KOPT-K1 (cell line): ENCODE measurements at regions not wholly inside any gene's neighbourhood (a gene's known extent, or its start where the extent isn't known, plus 50 kb on each side); places are given as distances from the start of the nearest gene placed in this dataset.
"Not testable (repeated sequence)": the region's sequence is repeated elsewhere in the genome, so short reads cannot be mapped to it uniquely, and the experiment has no call there.

Source experiments
- H3K27ac ChIP-seq: fragments of 200-600 bp; sonication (generic); 2 replicates; pipeline ENCODE4 v1.5.1; 2016; ENCODE audit warnings: antibody characterized with exemption, mild to moderate bottlenecking, low read depth, low read length; ENCODE audit not compliant: poor library complexity, severe bottlenecking
- H3K36me3 ChIP-seq: fragments of 200-600 bp; sonication (generic); 2 replicates; pipeline ENCODE4 v1.5.1; 2017; ENCODE audit warnings: antibody characterized with exemption, mild to moderate bottlenecking, low read length, moderate library complexity; ENCODE audit not compliant: insufficient read depth
- H3K9me3 ChIP-seq: fragments of 200-600 bp; sonication (generic); 2 replicates; pipeline ENCODE4 v1.5.1; 2017; ENCODE audit warnings: antibody characterized with exemption, low read length, mild to moderate bottlenecking; ENCODE audit not compliant: insufficient read depth, poor library complexity, severe bottlenecking

DNA sequence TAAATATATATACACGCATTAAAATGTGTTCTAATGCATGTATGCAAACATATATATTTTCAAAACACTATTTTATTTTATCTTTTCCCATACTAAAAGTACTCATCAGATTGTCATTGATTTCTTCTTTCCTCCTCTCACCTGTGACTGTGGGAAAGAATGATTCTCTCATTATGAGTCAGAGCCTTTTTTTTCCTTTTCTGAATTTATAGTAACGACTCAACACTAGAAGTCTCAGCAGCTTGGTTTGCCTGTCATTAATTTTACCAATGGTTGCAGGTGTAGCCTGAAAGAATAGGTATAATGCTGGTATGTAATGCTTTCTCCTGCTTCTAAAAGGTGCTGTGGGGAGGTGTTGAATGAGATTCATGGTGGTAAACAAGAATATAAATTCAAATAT lies 328.7 kb downstream of the UTRN start:
- Histone ChIP-seq H3K27ac (no peak overlapping the region), H3K36me3 (peaks cover 5% of the 10 kb centered on the region; the same call in 1 of the 2 replicates), H3K9me3 (no peaks in the 10 kb centered on the region)

DNA sequence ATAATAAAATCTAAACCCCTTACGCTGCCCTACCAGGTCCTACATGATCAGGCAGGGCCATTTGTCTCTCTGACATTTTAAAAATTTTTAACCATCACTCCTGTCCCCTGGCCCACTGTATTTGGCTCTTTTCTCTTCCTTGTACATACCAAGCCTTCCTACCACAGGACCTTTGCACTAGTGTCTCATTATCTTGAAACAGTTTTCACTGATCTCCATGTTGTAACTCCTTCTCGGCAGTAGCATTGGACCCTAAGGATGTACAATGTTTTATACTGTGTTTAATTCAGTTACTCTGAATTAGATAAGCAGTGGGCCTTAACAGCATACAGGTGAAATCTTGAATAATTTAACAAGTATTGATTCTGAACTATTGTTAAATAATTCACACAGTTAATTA lies 330.7 kb downstream of the UTRN start:
- Histone ChIP-seq H3K36me3 (0 out of 2 replicates have a peak, but pooled peaks cover 5% of the 10 kb centered on the region), H3K9me3 (no peaks in the 10 kb centered on the region), H3K27ac (no peak overlapping the region)

DNA sequence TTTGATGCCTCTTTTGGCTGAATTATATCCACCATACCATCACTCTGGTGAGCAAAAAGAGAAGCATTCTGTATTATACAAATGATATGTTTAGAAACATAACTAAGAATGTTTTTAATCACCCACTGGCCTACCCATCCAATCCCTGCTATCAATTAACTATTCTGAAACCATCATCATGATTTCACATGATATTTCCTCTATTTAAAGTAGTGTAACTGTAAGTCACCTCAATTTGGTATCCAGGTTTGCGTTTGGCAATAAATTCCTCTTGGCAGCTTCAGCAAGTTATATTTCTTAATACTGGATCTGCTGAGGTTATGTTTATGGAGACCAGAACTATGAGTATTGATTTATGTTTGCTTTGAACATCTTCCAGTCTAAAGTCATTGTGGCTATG lies 332.1 kb downstream of the UTRN start:
- no peaks in the 10 kb centered on the region for H3K9me3 ChIP-seq
- no peak overlapping the region for H3K27ac ChIP-seq

DNA sequence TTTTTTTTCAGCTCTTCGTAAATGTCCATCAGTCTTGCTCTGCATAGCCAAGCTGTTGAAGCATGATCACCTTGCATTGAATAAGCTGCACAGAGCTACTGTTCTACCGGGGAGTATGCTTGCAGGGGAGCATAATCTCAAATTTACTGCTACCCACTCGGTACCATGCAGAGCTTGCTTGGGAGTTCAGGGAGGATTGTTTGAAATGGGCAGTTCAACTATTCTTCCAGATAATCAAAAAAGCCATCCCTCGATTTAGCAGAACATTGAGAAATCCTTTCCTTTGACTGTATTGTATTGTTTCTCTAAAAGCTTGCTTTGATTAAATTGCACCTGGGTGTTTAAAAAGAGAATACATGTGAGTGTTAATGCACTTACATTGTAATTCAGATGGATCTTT lies 332.6 kb downstream of the UTRN start:
- Histone ChIP-seq H3K36me3 (0 out of 2 replicates have a peak, but pooled peaks cover 5% of the 10 kb centered on the region), H3K27ac (no peak overlapping the region), H3K9me3 (no peaks in the 10 kb centered on the region)

More for the DNA sequence above, 332.1 kb downstream of the UTRN start:
- 0 out of 2 replicates have a peak, but pooled peaks cover 5% of the 10 kb centered on the region for H3K36me3 ChIP-seq

GRCh38 chr6:144619966-144620365 lies 334.8 kb downstream of the UTRN start:
- Histone ChIP-seq H3K9me3 (no peaks in the 10 kb centered on the region), H3K36me3 (0 out of 2 replicates have a peak, but pooled peaks cover 5% of the 10 kb centered on the region), H3K27ac (no peak overlapping the region)

GRCh38 chr6:144621332-144621731 lies 336.2 kb downstream of the UTRN start:
- H3K27ac ChIP-seq: no peak overlapping the region
- 0 out of 2 replicates have a peak, but pooled peaks cover 5% of the 10 kb centered on the region for H3K36me3 ChIP-seq
- H3K9me3 ChIP-seq: no peaks in the 10 kb centered on the region

DNA sequence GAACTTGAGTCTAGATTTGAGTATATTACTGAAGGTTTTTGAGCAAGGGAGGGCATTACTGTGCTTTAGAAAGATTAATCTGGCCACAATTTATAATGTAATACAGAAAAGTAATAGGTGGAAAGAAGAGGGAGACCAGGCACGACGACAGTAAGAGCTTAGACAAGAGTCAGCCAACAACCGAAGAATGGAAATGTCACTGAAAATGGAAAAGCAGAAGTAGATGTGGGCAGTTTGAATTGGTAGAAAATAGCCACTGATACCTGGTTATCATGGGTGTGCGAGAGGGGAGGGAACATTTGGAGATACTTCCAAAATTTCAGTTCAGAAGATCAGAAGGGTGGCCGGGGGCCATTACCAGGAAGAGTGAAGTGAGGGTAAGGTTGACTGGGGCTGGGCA lies 339.1 kb downstream of the UTRN start:
- no peaks in the 10 kb centered on the region for H3K9me3 ChIP-seq
- H3K36me3 ChIP-seq: no peaks in the 10 kb centered on the region
- H3K27ac ChIP-seq: no peak overlapping the region

GRCh38 chr6:144624716-144625115 lies 339.6 kb downstream of the UTRN start:
- Histone ChIP-seq H3K27ac (no peak overlapping the region), H3K36me3 (no peaks in the 10 kb centered on the region), H3K9me3 (no peaks in the 10 kb centered on the region)

GRCh38 chr6:144630857-144631256 lies 345.7 kb downstream of the UTRN start:
- Histone ChIP-seq H3K36me3 (peaks cover 13% of the 10 kb centered on the region; the same call in 1 of the 2 replicates), H3K9me3 (no peaks in the 10 kb centered on the region), H3K27ac (no peak overlapping the region)

DNA sequence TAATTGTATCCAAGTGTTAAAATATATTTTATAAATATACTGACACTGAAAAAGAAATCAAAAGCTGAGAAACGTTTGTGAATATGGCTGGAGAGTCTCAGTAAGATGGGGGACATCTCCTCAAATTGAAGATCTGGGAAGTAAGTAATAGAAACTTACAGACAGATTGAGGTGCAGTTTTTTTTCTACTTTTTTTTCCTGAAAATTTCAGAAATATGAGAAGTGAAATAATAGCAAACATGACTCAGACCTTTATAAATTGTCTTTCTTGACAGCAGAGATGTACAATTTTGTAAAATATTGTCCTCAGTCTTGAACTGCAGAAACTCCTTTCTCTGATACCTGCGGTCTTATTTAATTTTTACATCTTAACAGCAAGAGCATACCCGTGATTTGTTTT lies 347.1 kb downstream of the UTRN start:
- peaks cover 13% of the 10 kb centered on the region; the same call in 1 of the 2 replicates for H3K36me3 ChIP-seq
- H3K27ac ChIP-seq: no peak overlapping the region
- H3K9me3 ChIP-seq: no peaks in the 10 kb centered on the region

DNA sequence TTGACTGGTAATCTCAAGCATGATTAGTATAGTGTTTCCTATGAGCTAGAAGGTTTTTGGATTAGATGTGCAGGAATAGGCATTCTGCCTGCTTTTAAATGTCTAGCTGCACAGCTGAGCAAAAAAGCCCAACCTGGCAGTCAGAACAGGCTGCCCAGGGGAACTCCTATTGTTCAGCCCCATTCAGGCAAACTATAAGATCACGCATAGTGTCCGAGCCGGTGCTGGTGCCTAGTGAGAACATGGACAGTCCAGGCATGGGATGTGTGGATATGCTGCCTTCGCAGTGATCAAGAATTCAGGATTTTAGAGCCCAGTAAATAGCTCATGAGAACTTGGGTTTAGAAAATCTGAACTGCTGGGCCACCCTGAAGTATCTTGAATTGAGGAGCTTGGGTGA lies 348.8 kb downstream of the UTRN start:
- Histone ChIP-seq H3K9me3 (no peaks in the 10 kb centered on the region), H3K27ac (no peak overlapping the region), H3K36me3 (peaks cover 13% of the 10 kb centered on the region; the same call in 1 of the 2 replicates)

DNA sequence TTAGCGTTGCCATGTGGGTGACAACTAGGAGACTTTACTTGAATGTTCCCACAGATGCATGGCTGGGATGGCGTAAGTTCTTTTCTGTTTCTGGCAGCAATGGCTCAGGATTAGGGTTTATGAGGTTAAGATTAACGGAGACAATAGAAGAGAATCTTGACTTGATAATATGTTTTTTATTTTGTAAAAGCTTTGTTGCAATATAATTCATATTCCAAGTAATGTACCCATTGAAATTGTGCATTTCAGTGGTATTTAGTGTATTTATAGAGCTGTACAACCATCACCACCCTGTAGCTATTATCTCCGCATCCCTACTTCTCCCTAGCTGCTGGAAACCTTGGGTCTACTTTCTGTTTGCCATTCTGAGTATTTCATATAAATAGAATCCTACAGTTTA lies 349.2 kb downstream of the UTRN start:
- Histone ChIP-seq H3K9me3 (no peaks in the 10 kb centered on the region), H3K27ac (no peak overlapping the region), H3K36me3 (peaks cover 13% of the 10 kb centered on the region; the same call in 1 of the 2 replicates)

DNA sequence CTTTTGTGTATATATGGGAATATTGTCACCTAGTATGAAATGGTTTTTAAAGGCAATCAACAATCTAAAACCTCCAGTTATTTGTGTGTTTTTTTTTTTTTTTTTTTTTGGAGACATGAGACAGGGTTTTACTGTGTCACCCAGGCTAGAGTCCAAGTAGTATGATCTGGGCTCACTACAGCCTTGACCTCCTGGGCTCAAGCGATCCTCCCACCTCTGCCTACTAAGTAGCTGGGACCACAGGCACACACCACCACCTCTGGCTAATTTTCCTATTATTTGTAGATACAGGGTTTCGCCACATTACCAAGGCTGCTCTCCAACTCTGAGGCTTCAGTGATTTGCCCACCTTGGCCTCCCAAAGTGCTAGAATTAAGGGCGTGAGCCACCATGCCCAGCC lies 349.9 kb downstream of the UTRN start:
- peaks cover 13% of the 10 kb centered on the region; the same call in 1 of the 2 replicates for H3K36me3 ChIP-seq
- no peak overlapping the region for H3K27ac ChIP-seq
- no peaks in the 10 kb centered on the region for H3K9me3 ChIP-seq

DNA sequence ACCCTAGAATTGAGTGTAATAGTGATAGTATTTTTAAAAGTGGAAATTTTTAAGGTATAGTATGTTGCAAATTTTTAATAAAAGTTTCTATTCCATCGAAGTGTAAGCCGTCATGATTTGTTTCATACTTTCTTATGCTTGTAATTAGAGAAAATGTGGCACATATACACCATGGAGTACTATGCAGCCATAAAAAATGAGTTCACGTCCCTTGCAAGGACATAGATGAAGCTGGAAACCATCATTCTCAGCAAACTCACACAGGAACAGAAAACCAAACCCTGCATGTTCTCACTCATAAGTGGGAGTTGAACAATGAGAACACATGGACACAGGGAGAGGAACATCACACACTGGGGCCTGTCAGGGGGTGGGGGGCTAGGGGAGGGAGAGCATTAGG lies 350.9 kb downstream of the UTRN start:
- H3K9me3 ChIP-seq, H3K27ac ChIP-seq: not testable (repeated sequence)
- H3K36me3 ChIP-seq: peaks cover 13% of the 10 kb centered on the region; the same call in 1 of the 2 replicates

GRCh38 chr6:144637541-144637940 lies 352.4 kb downstream of the UTRN start:
- Histone ChIP-seq H3K9me3 (no peaks in the 10 kb centered on the region), H3K27ac (no peak overlapping the region), H3K36me3 (peaks cover 13% of the 10 kb centered on the region; the same call in 1 of the 2 replicates)

DNA sequence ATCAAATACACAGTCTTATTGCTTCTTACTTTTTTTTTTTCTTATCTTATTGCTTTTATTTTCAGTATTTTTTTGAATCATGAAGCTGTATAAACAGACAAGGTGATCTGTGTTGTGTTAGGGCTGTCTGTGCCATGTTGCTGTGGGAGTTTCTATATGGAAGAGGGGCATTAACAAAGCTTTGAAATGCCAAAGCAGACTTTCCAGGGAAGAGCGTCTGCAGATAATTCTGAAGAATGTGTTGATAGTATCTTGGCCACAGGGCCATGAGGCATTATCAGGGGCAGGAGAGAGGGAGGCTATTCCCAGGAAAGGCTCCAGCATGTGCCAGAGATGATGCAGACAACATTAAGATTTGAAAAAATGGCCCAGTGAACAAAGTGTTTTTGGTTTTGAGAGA lies 354.5 kb downstream of the UTRN start:
- Histone ChIP-seq H3K27ac (no peak overlapping the region), H3K36me3 (no peaks in the 10 kb centered on the region), H3K9me3 (no peaks in the 10 kb centered on the region)
